ENCODE measurements at regions not wholly inside any gene's neighbourhood (a gene's known extent, or its start where the extent isn't known, plus 50 kb on each side); places are given as distances from the start of the nearest gene placed in this dataset.

- DNase-seq = no peak
Observed at GRCh38 chr6:99024089-99024488, 76.3 kb upstream of the FBXL4 start.

GRCh38 chr6:99022039-99022609, 74.4 kb upstream of the FBXL4 start:
- Histone ChIP-seq H3K4me3 (no peak overlapping the region), H3K27ac (no peak overlapping the region), H3K36me3 (no peaks in the 10 kb centered on the region), H3K27me3 (no peaks in the 10 kb centered on the region), H3K9me3 (no peaks in the 10 kb centered on the region), H3K4me1 (no peaks in the 10 kb centered on the region)
- TF ChIP-seq CTCF (IDR thresholded peaks at IDR 0.05) = no peak
- no peak for DNase-seq
- no peak for ATAC-seq
- intact Hi-C loops (cut with DNase I) = no loop called here

More at GRCh38 chr6:99024089-99024488, 76.3 kb upstream of the FBXL4 start:
- no peaks in the 10 kb centered on the region for H3K9me3 ChIP-seq
- H3K27me3 ChIP-seq = no peaks in the 10 kb centered on the region
- no peak overlapping the region for H3K27ac ChIP-seq
- intact Hi-C loops (cut with DNase I) = no loop called here
- no peak for ATAC-seq
- H3K36me3 ChIP-seq = no peaks in the 10 kb centered on the region
- H3K4me1 ChIP-seq = no peaks in the 10 kb centered on the region
- no peak for TF ChIP-seq CTCF (IDR thresholded peaks at IDR 0.05)
- no peak overlapping the region for H3K4me3 ChIP-seq

DNA sequence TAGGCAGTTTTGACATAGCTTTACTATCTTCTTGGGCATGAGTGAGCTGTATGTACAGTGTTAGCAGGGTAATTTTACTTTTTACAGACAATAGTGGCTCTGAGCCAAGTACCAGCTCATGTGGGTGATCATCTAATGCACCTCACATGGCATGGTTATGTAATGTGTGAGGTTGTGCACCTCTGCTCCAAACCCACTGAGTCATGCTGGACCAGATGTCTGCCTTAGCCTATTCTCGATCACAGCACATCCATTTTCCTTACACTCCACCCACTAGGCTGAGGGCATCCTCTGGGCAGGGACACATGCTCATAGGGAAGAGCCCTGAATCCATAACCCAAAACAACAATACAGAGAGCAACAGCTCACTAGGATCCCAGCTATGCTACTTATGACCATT, 71.6 kb upstream of the FBXL4 start:
- intact Hi-C loops (cut with DNase I) = no loop called here
- ATAC-seq = no peak
- H3K4me3 ChIP-seq = no peak overlapping the region
- H3K36me3 ChIP-seq = no peaks in the 10 kb centered on the region
- no peak overlapping the region for H3K27ac ChIP-seq
- no peak for TF ChIP-seq CTCF (IDR thresholded peaks at IDR 0.05)
- no peak for DNase-seq
- no peaks in the 10 kb centered on the region for H3K27me3 ChIP-seq
- H3K4me1 ChIP-seq = no peaks in the 10 kb centered on the region
- no peaks in the 10 kb centered on the region for H3K9me3 ChIP-seq

- no peak for TF ChIP-seq CTCF (IDR thresholded peaks at IDR 0.05)
- intact Hi-C loops (cut with DNase I) = no loop called here
- ATAC-seq = no peak
- Histone ChIP-seq H3K27me3 (no peaks in the 10 kb centered on the region), H3K9me3 (no peaks in the 10 kb centered on the region), H3K36me3 (no peaks in the 10 kb centered on the region), H3K4me1 (no peaks in the 10 kb centered on the region), H3K4me3 (no peak overlapping the region), H3K27ac (no peak overlapping the region)
- no peak for DNase-seq
Observed at GRCh38 chr6:99017150-99017549, 69.4 kb upstream of the FBXL4 start.

DNA sequence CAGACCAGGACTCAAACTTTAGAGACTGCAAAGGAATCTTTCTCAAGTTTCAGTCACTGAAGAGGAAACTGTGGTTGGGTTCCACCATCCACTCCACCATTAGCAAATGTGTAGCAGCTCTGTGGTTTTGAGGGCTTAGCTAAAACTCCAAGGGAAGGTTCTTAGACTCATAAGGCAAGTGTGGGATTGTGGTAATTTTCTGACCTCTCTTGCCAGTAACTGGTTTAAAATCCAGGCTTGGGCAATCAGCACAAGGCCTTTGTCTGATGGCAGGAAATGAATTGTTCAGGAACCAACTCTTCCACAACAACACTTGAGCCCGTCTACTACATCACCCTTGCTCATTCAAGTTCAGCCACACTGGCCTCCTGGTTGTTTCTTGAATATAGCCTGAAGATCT, 68.6 kb upstream of the FBXL4 start:
- TF ChIP-seq CTCF (IDR thresholded peaks at IDR 0.05) = no peak
- H3K27me3 ChIP-seq = no peaks in the 10 kb centered on the region
- H3K27ac ChIP-seq = no peak overlapping the region
- ATAC-seq (no peak), DNase-seq (no peak)
- no peak overlapping the region for H3K4me3 ChIP-seq
- no peaks in the 10 kb centered on the region for H3K4me1 ChIP-seq
- H3K36me3 ChIP-seq = no peaks in the 10 kb centered on the region
- H3K9me3 ChIP-seq = no peaks in the 10 kb centered on the region
- intact Hi-C loops (cut with DNase I) = no loop called here

DNA sequence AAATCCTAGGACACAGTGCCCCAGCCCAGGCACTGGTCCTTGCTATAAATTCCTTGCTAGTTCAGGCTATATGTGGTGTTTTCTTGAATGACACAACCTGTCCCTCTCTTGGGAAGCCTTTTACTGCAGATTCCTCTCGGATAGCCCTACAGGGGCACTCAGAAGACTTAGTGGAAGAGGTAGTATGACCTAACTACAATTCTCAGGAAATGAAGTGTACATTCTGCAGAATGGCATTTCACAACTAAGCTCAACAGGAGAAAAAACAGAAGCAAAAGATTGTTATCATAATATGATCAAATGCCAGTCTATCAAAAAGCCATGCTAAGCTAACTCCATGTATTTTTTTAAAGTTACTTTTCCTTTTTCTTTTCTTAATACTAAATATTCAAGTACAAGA, 66.3 kb upstream of the FBXL4 start:
- Histone ChIP-seq H3K9me3 (no peaks in the 10 kb centered on the region), H3K27me3 (no peaks in the 10 kb centered on the region), H3K4me3 (no peak overlapping the region), H3K27ac (no peak overlapping the region), H3K4me1 (no peaks in the 10 kb centered on the region), H3K36me3 (no peaks in the 10 kb centered on the region)
- ATAC-seq (no peak), DNase-seq (no peak)
- intact Hi-C loops (cut with DNase I) = no loop called here
- TF ChIP-seq CTCF (IDR thresholded peaks at IDR 0.05) = no peak
